ENCODE measurements at regions not wholly inside any gene's neighbourhood (a gene's known extent, or its start where the extent isn't known, plus 50 kb on each side); places are given as distances from the start of the nearest gene placed in this dataset.
"Not testable (repeated sequence)": the region's sequence is repeated elsewhere in the genome, so short reads cannot be mapped to it uniquely, and the experiment has no call there.

DNA sequence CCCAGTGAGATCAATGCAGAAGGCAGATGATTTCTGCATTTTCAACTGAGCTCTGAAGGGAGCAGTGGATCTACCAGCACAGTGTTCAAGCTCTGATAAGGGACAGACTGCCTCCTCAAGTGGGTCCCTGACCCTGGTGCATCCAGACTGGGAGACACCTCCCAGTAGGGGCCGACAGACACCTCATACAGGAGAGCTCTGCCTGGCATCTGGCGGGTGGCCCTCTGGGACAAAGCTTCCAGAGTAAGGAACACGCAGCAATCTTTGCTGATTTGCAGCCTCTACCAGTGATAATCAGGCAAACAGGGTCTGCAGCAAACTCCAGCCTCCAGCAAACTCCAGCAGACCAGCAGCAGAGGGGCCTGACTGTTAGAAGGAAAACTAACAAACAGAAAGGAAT lies 152.9 kb upstream of the CCDC196 start:
- DNase-seq, result not testable (repeated sequence)

DNA sequence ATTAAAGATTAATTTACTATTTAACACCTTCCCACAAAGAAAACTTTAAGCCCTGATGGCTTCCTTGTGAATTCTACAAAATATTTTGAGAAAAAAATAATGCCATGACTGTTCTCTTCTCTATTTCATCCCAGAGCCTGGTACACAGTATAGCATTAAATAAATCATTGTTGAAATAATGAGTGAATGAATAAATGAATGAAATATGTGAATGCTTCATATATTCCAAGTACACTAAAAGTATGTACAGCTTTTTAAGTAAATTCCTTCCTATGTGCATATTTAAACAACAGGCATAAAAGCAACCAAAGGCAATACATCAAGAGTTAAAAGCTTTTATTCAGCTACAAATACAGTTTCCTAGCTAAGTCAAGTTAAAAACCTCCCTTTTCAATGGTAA lies 144.9 kb upstream of the CCDC196 start:
- DNase-seq, result no peak

DNA sequence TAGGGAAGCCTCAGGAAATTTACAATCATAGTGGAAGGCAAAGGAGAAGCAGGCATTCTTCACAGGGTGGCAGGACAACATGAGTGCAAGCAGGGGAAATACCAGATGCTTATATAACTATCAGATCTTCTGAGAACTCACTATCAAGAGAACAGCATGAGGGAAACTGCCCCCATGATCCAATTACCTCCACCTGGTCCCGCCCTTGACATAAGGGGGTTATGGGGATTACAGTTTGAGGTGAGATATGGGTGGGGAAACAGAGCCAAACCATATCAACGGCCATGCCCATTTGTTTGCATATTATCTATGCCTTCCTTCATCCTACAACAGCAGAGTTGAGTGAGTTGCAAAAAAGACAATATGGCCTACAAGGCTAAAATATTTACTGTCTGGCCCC lies 140.2 kb upstream of the CCDC196 start:
- no peak for DNase-seq

DNA sequence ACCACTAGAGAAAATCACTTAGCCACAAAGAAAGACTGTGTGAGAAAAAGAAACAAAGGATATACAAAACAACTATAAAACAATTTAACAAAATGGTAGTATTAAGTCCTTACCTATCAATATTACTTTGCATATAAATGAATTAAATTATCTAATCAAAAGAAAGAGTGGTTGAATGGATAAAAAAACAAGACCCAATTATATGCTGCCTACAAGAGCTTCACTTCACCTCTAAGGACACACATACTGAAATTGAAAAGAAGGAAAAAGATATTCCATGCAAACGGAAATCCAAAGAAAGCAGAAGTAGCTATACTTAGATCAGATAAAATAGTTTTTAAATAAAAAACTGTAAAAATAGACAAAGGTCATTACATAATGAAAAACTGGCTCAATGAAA lies 134.9 kb upstream of the CCDC196 start:
- DNase-seq, result no peak

DNA sequence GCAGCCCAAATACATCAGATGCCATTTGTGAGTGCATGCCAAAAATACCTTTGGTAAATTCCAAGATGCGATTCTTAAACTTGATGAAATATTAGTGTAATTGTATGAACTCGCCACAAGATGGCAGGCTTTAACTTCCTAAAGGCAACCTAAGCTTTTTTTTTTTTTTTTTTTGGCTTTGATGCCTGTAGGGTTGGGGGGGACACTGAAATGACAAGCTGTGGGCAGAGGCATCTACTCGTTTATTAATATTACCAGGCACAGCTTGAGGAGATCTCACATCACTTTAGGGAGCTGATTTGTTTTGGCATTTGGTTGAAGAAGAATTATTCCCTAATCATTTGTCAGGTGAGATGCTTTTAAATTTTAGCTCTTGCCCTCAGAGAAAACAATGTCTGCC lies 126.7 kb upstream of the CCDC196 start:
- peak in 1 of 56 donors; percentile 8 for DNase-seq

DNA sequence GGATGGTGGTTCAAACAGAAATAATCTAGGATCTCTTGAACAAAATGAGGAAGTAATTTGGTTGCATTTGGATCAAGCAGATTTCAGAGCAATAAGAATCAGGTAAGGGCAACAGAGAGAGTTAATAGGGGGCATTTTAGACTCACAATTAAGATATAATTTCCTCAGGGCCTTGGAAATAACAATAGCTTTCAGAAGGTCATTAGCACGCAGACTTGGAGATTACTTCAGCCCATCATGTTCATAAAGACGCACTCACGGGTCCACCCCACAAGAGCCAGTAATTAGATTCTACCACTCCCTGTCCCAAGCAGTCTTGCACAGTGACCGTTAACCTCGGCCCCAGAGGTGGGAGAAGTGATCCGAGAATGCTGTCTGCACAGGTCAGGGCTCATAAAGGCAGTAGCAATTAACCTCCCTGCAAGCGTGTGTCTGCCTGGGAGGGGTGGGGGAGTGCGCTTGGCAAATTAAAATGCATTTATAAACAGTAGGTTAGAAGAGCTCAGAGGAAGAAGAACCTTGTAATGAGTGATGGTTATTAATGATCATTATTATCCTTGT lies 125.7 kb upstream of the CCDC196 start:
- no peak for DNase-seq

DNA sequence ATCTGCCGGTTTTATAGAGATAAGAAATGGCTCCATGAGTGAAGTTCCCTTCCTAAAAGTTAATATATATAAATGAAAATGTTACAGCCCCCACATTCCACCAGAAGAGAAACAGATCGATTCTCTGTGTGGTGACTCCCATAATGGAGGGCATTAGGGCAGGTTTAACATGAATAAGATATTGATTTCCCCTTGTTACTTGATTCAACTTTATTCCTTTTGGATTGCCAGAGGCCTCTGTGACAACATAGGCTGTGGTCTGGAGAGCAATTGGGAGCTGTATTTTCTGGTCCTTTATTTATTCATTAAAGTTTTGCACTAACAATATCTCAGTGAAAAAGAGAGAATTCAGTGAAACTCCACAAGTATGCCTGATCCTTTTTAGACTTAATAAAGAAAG lies 125.2 kb upstream of the CCDC196 start:
- DNase-seq, result no peak

DNA sequence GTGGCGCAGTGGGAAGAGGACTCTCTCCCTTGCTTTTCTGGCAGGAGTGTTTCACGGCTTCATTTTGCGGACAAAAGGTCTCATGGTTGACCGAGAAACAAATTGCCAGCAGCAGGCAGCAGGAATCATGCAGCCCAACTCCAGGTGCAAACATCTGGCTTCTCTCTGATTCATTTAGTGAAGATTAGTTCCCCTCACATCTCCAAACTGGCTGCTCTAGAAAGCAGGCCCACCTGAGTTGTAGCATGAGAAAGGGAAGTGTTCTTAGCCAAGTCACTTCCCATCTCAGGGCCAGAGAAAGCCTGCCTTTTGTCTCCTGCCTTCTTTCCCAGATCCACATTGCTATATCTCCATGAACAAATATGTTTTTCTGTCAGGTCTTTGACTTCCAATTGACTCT lies 120.8 kb upstream of the CCDC196 start:
- DNase-seq, result no peak

DNA sequence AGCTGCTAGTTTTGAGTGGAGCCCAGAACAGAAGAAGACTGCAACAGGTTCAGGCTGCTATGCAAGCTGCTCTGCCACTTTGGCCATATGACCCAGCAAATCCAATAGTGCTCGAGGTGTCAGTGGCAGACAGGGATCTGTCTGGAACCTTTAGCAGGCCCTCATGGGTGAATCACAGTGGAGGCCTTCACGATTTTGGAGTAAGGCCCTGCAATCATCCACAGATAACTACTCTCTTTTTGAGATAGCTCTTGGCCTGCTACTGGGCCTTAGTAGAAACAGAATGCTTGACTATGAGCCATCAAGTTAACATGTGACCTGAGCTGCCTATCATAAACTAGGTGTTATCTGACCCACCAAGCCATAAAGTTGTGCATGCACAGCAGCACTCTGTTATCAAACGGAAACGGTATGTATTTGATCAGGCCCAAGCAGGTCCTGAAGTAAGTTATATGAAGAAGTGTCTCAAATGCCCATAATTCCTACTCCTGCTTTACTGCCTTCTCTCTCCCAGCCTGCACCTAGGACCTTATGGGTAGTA lies 116.9 kb upstream of the CCDC196 start:
- no peak for DNase-seq

DNA sequence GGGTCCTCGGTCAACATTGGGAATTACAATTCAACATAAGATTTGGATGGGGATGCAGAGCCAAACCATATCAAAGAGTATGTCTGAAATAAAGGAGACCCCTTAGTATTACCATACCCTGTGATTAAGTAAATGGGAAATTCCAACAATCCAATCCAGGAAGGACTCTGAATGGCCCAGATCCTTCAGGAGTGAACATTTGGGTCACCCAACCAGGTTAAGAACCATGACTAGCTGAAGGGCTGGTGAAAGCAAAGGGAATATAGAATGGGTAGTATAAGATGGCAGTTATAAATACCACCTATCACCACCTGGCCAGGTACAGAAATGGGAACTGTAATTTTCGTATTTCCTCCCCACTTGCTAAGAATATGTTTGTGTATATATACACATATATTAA lies 114.4 kb upstream of the CCDC196 start:
- no peak for DNase-seq

DNA sequence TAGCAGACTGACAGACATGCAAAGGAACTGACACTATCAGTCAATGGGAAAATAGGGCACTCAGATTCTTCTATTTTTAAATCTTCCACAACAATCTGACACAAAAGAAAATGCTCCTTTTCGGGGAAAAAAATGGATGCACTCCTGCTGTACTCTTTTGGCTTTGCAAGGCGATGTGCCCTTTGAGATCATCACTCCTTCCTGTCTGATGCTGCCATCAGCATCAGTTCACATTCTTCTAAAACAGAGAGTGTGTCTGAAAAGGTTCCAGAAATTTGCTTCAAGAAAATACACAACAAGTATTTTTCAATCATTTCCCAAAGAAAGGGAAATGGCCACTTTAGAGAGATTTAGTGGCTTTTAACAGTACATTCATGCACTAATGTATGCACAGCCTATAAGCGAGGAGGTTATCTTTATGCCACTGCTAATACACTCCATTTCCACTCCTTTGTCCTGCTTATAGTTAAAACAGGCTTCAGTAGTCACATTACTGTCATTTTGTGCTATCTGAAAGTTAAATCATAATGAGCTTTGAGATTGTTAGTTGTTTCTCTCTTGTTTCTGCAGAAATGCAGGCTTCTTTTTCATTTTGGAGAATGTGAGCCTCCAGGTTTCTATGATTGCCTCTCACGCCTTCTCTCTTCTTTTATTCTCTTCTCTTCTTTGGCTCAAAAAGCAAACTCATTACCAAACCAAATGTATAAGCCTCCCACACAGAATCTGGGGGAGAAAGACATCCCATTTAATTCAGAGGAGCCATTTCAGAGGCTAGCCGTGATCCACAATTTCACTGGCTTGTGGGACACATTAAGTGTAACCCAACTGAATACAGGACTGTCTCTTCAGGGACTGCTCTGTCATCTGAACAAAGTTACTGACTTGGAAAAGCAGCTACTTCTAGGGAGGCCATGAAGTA lies 110.9 kb upstream of the CCDC196 start:
- DNase-seq, result no peak

DNA sequence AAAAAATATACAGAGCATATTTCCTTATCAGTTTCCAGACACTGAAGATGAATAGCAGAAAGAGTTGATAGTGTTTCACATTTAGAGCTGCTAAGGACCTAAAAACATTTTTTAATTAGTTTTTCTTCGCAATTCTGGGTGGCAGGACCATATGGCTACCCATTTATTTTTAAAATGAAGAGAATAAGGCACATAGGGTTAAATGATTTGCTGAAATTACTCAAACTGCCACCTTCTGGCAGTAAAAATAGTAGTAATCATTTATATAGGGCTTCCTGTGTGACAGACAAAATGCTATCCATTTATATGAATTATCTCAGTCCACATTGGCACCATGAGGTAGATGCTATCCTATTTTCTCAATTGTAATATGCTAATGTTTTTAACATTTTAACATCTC lies 108.6 kb upstream of the CCDC196 start:
- no peak for DNase-seq

DNA sequence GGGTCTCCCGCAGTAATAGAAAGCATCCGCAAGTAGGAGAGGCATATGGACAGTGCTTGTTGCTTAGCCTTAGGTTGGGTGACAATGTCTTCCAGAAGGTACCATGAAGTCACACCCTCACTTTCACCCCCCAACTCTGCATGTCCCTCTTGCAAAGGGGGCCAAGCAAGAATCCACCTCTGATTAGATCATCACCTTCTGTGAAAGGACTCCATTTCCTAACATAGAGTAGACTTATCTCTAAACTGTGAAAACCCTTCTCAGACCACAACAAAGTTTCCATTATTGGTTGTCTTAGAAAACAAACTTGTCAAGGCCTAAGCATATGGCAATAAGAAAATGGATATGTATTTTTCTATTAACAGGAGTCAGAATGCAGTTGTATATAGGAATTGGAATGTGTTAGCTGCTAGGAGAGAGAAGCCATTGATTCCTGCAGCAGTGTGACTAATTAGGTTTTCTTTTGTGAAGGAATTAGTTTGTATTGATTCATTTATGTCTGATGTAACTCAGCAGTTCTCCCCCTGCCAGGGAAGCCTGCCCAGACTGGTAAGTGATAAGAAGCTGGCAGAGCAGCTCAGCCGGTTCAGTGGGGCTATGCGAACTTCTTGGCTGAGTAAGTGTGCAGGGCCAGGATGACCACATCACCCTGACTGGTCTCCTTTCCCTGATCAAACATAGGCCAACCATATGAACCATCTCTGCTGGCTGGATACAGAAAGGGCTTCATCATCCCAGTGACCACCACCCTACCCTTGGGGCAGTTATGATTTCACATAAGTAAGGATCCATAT lies 107.3 kb upstream of the CCDC196 start:
- no peak for DNase-seq

DNA sequence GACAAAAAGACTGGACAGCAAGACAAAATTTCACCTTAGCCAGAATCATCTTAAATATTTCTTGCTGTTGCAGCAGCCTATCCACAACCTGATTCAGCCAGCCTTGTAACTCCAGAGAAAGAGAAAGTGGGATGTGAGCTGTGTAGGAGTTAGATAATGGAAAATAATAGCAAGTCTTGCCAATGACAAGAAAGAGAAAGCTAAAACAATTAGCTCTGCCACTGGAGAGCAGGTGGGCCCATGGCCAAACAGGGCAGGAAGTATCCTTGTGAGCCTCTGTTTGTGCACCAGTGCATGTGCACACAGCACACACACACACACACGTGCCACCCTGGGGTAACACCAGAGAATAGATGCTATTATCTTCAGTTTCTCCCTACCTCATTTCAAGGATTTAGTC lies 106.0 kb upstream of the CCDC196 start:
- peak in 5 of 56 donors; percentile 10 to 49 (median 30) for DNase-seq

DNA sequence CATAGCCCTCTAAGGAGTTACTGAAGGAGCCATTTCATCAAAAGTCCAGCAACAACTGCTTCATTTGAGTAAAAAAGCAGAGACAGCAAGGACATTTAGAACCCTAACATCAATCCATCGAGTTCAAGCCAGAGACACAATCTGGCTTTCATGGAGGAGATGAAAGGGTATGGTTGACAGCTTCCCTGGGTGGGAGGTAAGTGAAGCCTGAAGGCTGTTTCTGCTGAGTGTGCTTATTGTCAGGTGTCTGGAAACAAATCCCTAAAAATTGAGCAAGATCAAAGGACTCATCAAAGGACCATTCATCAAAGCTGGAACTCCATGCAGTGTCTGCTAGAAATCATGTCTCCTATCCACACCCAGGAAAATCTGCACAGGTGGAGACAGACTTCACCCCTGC lies 104.4 kb upstream of the CCDC196 start:
- DNase-seq, result no peak

DNA sequence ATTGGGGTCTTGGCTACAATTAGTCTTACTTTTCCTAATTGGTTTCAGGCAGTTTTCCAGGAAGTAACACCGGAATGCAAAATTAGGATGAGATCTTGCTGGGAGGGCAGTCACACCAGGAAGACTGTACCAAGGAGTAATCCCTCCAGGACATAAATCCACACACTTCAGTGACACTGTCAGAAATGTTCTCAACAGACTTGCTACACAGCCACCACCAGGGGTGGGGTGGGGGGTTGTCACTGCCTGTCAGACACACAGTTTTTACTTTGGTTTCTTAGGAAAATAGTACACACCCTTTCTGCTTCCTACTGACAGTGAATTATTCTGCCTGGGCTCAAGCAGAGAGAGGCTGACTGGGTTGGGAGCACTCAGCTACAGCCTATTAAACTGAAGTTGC lies 102.9 kb upstream of the CCDC196 start:
- no peak for DNase-seq

DNA sequence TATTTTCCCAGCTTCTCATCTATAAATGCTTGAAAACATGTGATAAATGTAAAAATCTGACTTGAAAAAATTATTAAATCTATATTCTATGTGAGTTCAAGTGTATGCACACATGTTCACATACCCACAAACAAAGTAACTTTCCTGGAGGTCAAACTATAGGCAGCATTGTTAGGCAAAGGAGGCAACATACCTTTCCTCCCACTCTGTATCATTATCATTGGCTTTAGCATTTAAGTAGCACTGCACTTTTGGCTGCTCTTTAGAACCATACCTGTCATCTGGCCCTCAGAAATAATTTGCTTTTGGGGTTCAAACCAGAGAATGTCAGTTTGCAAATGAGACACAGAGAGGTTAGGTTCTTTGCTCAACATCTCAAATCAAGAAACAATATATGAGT lies 102.4 kb upstream of the CCDC196 start:
- DNase-seq, result no peak

DNA sequence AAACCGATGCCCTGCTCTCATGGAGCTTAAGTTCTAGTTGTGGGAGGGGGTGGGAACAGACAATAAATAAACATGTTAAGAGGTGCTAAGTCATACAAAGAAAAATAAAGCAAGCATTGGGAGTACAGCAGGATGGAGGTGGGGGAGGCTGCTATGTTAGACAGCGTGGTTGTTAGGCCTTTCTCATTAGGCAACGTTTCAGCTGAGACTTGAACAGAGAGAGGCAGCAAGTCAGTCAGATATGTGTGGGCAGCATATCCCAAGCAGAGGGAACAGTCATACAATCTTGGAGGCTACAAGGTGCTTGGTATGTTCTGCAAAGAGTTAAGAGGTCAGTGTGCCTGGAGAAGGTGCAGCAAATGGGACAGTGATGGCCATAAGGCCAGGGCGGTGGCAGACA lies 97.7 kb upstream of the CCDC196 start:
- no peak for DNase-seq

DNA sequence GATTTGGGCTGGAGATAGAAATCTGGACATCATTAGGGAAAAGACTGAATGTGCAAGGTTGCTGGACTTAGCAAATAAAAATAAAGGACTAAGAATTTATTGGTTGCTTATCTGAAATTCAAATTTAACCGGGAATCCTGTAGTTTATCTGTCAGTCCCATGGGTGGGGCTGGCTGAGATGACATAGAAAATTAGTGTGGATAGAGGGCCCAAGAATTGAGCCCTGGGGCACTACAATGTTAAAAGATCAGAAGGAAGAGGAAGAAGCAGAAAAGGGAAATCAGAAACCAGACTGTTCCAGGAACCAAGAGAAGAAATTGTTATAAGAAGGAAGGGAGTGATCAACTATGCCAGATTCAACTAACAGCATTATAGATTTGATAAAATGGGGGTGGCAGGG lies 96.7 kb upstream of the CCDC196 start:
- no peak for DNase-seq

DNA sequence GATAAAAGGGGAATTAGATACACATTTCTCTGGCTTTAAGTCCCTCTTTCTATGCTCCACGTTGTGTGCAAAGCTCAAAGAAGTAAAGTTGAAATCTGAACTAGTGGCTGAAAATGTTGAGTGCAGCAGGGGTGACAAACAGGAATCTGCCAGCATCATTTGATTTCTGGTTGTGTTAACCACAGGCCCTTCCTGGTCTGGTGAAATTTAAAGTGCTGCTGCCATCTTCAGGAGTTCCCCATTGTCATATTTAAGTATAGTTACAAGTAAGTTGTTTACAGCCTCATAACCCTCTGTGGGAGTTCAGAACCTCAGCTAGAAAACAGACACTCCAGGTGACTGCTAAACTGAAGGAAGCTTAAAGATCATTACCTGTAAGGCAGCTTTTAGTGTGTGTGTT lies 90.9 kb upstream of the CCDC196 start:
- peak in 1 of 56 donors; percentile 6 for DNase-seq

DNA sequence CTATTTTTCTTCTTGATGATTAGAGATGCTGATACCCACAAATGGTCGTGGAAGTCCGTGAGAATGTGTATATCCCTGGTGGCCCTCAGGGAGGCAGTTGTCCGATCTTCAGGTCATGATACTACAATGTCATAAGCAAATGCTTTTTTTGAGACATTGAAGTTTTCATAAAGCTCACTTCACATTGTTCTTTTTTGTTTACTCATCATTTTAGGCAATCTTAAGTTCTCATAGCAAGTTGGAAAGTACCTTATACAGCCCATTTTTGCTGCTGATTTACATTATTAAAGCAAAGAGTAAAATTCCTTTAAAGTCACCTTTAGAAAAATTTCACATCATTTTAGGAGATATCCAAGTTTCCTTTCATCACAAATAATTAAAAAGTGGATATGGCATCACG lies 90.0 kb upstream of the CCDC196 start:
- DNase-seq, result no peak

DNA sequence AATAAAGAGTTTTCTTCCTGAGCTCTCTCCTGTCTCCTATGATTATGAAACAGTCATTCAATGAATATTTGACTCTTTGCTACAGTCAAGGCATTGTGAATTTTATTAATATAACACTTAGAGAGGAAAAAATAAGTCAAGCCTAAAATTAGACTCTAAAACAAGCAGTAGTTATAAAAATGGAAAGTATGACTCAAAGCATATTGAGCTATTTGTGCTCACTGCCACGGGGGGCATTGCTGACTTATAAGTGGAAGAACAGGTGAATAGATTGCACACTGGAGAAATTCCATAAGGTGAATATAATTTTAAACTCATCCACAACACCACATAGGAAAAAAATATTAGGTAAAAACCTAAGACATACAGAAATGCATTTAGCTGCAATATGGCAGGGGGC lies 87.7 kb upstream of the CCDC196 start:
- no peak for DNase-seq

Data from amygdala (tissue), 56 donors.